DMS114 treated with DMSO at 0.1 percent for 48 hours (cell line): ENCODE measurements at regions not wholly inside any gene's neighbourhood (a gene's known extent, or its start where the extent isn't known, plus 50 kb on each side); places are given as distances from the start of the nearest gene placed in this dataset.

Experiments
- DNase-seq: peaks from one replicate; lab custom pipeline; 2025; ENCODE audit not compliant: unreplicated experiment; lab: John Stamatoyannopoulos, UW

- no peak for DNase-seq
Measured at GRCh38 chr21:28791595-28792282, 200.9 kb downstream of the LTN1 start.

- DNase-seq, result no peak
Measured at GRCh38 chr21:28790335-28790734, 202.3 kb downstream of the LTN1 start.

- DNase-seq, result no peak
Measured at GRCh38 chr21:28789523-28789922, 203.2 kb downstream of the LTN1 start.

- no peak for DNase-seq
Measured at GRCh38 chr21:28788030-28788429, 204.6 kb downstream of the LTN1 start.

- no peak for DNase-seq
Measured at GRCh38 chr21:28783641-28784185, 209.0 kb downstream of the LTN1 start.

- DNase-seq, result no peak
Measured at GRCh38 chr21:28781602-28782276, 210.9 kb downstream of the LTN1 start.

GRCh38 chr21:28779914-28780313 lies 212.8 kb downstream of the LTN1 start:
- no peak for DNase-seq

GRCh38 chr21:28776251-28776650 lies 216.4 kb downstream of the LTN1 start:
- DNase-seq, result no peak

- DNase-seq, result no peak
Measured at GRCh38 chr21:28775071-28775470, 217.6 kb downstream of the LTN1 start.

GRCh38 chr21:28773036-28773435 lies 219.6 kb downstream of the LTN1 start:
- DNase-seq, result no peak

GRCh38 chr21:28771790-28772501 lies 220.7 kb downstream of the LTN1 start:
- DNase-seq, result no peak

GRCh38 chr21:28770867-28771661 lies 221.6 kb downstream of the LTN1 start:
- no peak for DNase-seq

- DNase-seq, result no peak
Measured at GRCh38 chr21:28769683-28770082, 223.0 kb downstream of the LTN1 start.

- DNase-seq, result no peak
Measured at GRCh38 chr21:28768753-28769152, 223.9 kb downstream of the LTN1 start.

GRCh38 chr21:28767523-28767922 lies 225.2 kb downstream of the LTN1 start:
- DNase-seq, result no peak

- DNase-seq, result no peak
Measured at GRCh38 chr21:28763809-28764418, 228.8 kb downstream of the LTN1 start.

- no peak for DNase-seq
Measured at GRCh38 chr21:28762357-28762735, 230.3 kb downstream of the LTN1 start.

GRCh38 chr21:28761674-28762356 lies 230.9 kb downstream of the LTN1 start:
- DNase-seq, result no peak

- DNase-seq, result no peak
Measured at GRCh38 chr21:28758883-28759242, 233.8 kb downstream of the LTN1 start.
